HG02884 (cell line): ENCODE measurements at regions not wholly inside any gene's neighbourhood (a gene's known extent, or its start where the extent isn't known, plus 50 kb on each side); places are given as distances from the start of the nearest gene placed in this dataset.

ENCODE experiments used
- ATAC-seq: cut with Tn5 transposase; IDR thresholded peaks from one replicate; pipeline ENCODE4 v1.9.1; 2021; ENCODE audit warnings: mild to moderate bottlenecking, moderate library complexity; ENCODE audit not compliant: unreplicated experiment

DNA sequence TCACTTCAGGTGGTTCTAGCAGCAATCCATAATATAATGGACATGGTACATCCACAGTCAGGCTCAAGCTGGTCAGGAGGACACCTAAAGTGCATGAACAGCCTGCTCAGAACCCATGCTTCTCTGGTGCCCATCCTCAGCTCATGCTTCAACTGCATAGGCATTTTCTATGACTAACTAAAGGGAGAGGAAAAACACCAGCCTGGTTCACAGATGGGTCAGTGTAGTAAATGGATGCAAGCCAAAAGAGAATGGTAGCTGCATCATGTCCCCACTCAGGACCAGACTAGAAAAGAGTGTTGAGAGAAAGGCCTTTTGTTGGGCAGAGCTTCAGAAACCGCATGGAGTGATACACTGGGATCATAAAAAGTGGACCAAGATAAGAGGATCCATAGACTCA lies 556.6 kb downstream of the TLE1 start:
- ATAC-seq, result no peak

DNA sequence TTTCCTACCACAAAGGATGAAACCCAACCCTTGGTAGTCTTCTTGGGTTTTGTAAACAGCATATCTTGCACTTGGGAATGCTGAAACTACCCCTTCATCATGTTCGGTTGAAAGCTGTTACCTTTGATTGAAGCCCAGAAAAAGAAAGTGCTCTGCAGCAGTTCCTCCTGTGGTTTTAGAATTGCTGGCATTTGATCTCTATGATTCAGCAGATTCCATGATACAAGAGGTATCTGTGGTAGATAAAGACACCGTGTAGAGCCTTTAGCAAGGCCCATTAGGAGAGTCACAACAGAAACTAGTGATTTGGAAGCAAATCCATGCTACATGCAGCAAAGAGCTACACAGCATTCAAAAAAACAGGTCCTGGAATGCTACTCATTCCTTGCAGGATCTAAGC lies 557.0 kb downstream of the TLE1 start:
- ATAC-seq, result no peak

DNA sequence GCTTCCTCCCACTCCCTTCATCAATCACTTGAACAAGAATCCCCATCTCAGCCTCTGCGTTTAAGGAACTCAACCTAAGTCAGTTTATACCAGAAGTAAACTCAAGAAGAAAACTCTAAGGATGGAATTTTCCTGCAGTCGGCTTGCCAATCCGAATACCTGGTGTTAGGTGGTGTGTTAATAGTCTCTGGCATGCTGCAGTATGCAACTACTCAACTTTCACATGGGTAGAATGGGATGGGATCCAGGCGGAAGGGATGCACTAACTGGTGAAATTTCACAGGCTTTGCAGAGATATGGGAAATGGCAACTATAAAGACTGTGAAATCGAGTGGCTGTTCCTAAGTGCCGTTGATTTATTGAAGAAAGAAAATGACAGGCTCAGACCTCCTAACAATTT lies 560.6 kb downstream of the TLE1 start:
- no peak for ATAC-seq

DNA sequence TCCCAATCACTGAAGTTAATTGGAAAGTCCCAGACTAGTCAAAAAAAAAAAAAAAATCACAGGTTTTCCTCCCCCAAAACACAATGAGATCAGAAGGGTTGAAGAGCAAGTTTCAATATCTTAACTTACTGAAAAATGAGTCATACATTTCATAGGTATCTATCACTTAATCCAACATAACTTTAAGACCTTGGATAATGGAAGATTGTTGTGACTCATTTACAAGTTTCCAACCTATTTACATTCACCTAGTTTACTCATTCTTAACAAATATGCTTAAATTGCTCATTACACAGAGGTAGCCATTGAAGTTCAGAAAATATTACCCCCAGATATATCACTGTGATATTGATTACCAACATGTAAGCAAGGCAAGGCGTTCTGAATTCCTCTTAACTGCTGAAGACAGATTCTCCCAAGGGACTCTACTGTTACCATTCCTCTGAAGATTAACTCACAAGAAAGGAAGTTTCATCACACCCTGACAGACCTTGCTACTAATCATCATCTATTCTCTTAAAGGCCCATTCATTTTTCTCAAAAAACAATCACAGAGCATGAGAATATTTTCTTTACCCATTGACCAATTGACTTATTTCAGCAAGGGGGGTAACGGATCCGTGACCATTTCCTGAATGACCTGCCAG lies 563.8 kb downstream of the TLE1 start:
- ATAC-seq, result no peak

DNA sequence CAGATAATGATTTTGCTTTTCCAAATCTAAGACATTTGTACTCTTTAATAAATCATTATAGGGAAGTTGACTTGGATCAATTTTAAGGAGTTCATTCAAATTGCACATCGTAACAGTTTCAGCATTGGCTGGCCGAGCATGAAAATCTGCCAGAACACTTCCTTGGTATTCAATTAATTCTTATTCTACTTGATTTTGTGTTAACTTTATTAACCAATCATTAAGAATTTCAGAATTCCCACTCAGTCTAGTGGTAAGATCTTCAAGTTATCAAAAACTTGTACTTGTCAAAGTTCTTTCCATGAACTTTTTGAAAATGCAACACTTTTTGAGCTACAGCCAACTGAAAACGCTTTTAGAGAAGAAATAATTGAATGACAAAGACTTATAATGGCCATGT lies 565.8 kb downstream of the TLE1 start:
- ATAC-seq, result no peak

DNA sequence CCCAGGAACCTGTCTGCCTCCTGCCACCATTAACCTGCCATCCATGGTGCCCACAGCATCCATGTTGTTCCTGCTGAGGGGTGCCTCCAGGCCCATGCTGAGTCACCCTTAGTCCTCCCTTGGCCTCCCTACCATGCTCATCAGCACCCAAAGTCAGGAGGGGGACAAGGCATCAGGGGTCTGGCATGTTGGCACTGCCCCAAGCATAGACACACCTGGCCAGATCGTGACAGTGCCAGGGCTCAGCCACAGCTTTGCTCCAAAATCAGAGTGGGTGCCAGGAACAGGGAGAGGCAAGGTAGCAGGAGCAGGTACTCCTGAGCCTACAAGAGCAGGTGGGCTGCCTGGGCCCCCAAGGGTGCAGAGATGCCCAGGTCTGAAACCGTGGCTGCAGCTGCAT lies 566.6 kb downstream of the TLE1 start:
- no peak for ATAC-seq

DNA sequence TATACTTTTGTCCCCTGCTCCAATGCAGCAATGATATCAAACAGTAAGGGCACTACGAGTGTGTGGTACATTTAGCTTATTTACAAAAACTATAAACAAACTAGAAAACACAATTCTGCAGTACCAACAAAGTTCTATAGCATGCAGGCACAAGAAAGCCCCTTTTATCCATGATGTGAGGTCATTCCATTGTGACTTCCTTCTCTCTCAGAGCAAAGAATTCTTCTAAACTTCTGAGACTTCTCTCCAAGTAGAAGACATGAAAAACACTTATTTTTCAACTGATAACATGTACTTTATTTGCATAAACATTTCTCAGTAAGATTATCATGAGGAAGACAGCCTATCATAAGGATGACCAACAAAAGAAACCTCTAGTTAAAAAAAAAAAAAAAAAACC lies 569.8 kb downstream of the TLE1 start:
- ATAC-seq, result no peak

DNA sequence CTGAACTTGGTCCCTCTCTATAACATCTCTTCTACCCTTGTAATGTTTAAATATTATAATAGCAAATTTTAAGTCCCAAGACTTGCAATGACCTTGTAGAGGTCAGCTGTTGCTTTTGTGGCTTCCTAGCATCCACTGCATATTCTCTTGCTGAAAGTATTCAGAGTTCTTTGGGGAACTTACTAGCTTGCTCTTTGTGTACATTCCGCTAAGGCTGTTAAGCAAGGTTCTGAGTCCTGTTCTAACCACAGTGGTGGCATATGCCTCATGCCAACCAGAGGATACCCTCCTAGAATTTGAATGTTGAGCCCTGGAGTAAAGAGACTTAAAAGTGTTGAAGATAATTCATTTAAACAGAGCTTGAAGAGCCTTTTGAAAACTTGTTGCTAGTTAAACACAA lies 570.9 kb downstream of the TLE1 start:
- ATAC-seq, result no peak

DNA sequence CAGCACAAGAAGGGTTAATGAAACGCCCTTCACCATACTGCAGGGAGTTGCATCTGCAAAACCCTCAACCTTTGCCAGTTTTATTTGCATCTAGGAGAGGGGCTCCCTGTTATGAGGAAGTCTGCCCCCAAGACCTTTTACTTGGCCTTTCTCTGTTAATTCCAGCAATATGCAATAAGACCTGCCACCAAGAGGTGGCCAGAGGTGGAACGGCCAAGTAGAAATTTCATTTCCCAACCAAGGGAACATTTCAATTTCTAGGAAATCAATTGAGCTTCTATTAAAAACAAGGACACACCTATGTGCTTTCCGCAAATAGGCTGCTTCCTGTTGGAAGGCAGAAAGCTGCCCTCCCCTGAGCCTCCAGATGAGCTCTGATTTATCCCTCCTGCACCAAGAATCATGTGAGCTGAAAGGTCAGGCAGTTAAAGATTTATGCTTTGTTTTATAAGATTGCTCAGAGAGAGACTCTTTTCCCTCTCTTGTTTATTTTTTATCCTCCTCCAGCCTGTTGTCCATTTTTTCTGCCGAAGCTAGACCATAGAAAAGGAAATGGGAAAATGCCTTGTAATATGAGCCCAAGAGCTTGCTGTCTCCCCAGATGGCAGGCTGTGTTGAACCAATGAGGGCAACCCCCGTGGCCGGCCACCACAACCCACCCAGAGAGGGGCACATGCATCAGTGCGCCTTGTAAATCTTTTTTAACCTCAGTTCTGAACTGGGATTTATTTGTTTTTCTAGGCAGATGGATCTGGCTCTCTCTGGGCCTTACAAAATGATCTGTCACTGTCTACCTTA lies 572.8 kb downstream of the TLE1 start:
- ATAC-seq, result no peak

DNA sequence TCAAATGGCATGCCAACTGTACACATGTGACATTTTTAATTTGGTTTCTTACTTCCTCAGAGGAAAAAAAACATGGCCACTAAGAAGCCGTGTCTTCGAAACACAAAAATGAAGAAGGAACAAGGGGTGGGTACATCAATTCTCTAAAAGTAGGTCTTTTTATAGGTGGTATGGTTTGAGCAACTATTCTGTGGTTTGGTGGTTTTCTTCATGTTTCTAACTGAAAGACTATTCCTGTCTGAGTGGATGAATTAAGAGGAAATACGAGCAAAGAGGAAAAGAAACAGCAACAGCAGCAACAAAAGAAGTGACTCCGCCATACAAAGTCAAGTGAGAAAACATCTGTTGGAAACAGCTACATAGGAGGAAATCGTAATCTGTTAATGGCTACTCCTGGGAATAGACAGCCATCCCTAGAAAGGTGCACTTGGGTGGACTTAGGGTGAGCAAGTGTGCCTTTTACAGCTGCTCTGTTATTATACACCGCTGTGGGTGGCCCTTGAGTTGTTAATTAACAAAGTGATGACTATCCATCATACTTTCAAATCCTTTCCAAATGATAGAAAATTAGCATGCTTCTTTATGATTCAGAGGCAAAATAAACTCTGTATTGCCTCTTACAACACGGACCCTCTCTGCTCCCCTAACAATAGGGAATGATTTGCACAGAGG lies 575.8 kb downstream of the TLE1 start:
- ATAC-seq, result no peak

DNA sequence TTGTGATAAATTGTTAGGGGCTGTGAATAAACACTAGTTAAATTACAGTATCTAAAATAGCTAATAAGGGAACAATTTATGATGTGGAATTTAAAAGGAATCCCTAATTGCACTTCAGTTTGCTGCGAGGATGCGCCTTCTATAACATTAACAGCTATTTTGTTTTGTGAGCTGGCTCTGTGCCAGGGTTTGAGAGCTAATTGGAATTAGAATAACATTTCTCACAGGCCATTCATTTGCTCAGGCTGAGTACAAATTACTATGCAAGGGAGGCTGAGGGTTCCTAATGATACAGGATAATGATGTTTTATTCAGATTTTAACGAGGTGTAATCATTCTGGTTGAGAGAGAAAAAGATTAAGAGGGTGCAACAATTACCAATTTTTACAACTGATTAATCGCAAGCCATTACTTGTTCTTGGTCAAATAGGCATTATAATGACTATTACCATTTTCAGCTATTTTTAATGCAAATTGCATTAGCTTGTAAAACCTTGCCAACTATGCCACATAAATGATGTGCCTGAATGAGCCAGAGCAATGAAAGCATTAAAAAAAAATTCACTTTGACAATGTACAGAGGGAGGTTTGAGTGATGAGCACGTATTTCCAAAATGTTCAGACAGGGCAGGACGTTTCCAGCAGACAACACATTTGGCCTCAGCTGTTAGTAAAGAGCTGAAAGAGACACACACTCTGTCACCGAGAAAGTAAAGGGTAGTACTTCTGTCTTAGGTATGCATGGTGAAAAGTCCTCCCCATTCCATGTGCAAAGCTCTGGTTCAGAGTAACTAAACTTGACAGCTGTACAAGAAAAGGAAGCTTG lies 576.5 kb downstream of the TLE1 start:
- ATAC-seq, result no peak

DNA sequence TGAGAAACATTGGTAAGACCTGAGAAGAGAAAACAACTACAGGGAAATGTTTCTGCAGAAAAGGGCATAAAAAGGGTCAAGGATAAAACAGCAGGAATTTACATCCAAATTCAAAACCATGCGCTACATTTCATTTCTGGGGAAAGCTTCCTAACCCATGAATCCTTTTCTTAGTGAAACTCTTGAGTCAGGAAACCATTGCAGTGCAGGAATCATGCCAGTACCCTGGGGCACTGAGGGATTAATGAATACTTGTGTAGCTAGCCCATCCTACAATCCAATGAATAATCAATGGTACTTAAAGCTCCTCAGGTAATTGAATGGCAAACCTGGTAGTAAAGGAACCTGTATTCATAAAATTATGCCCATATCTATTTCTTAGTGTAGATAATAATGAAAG lies 580.5 kb downstream of the TLE1 start:
- ATAC-seq, result no peak

DNA sequence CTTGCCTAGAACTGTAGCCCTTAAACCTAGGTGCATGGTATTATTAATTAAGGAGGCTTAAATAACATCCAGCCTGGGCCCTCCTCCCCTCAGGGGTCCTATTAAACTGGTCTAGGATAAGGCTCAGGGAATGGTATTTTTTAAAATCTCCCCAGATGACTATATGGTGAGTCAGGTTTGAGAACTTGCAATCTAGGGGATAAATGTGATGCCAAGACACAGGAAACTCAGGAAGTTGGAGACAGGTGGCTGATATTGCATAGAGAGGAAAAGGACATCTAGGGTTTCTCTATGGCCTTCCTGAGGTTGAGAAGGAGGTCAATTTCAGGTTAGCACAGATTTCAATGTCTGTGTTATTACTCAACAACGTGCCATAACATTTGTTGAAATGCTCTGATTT lies 581.0 kb downstream of the TLE1 start:
- ATAC-seq, result no peak

DNA sequence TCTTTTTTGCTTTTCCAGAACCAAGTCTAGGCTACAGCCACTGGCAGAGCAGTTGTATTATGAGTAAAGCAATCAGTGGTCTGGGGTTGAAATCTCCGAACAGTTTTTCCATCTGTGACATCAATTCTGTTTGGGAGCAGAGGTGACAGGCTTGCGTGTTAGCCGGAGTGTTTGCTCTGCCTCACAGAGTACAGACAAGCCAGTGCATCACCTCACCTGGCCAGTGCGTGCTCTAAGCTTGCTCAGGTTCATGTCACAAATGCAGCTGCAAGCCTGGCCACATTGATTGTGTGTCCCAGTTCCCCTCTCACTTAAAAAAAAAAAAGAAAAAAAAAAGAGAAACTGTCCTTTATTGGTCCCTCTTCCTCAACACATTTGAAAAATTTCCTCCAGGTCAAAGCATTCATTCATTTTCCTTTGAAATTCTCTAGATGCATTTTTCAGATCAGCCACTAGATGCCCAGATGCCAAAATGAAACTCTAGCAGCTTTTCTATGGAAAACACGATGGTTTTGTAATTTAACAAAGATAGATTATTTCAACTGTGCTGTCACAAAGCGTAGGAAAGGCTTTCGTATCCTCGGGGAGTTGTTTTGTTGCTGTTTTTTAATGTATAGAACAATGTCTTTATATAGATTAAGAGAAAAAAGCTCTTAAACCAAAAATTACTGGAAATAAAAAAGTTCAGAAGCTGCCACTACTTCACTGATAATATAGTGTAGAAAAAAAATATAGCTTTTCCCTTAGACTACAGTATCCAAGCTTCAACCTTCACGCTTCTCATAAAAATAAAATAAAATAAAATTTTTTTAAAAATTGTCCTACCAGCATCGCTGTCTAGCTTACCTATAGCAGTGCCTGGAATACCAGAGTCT lies 585.5 kb downstream of the TLE1 start:
- ATAC-seq, result no peak

DNA sequence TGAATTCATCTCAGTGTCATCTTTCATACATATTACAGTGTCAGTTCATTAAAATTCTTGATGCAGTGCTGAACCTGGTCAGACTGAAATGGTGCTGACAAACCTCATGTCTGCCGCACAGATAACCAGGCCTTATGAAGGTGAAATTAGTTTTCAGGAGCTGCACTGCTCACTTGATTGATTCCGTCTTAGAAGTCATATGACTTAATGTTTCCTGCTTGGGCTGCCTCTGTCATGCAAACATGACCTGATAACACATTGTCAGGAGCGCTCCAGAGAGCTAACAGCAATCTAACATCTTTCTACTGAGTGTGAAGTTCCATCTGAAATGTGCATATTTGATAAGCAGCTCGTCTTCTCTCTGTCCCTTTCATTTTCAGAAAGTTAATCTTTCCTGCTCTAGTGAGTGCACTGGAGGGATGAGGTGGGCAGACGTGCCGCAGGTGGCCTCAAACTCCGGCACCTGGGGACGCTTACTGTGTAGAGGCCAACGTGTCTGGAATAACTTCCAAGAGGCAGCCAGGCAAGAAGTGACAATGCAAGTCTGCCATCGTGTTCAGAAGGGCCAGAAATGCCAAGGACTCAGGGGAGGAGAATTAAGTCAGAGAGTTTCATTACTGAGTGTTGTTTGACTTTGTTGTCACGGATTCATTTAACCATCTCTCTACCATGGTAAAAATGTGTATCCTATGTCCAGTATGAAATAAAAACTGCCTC lies 592.1 kb downstream of the TLE1 start:
- no peak for ATAC-seq

DNA sequence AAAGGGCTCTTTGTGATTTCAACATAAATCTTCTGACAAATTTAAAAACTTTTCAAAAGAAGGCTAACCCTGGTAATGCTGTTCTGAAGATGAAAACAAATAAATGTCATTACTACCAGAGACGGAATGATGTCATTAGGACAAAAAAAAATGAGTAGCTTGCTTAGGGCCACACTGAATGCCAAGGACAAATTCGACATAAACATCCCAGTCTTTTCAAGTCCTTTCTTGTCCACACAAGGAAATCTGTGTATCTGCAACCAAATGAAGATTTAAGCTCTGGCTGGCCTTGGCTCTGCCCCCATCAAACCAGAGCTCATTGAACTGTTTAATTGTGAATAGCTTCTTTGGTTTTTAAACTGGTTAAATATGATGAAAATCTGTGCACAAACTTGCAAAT lies 592.7 kb downstream of the TLE1 start:
- ATAC-seq, result no peak

DNA sequence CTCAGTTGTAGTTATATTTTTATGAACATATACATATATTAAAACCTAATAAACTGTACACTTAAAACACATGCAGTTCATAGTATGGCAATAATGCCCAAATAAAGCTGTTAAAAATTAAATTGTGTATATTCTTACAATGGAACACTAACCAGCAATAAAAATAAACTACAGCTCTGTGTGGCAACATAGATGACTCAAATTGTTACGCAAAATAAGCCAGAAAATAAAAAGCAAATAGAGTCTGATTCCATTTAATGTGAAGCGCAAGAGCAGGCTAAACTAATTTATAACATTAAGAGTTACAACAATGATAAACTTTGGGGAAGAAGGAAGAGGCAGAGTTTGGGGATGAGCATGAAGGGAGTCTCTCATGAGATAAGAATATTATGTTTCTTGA lies 597.3 kb downstream of the TLE1 start:
- ATAC-seq, result no peak

DNA sequence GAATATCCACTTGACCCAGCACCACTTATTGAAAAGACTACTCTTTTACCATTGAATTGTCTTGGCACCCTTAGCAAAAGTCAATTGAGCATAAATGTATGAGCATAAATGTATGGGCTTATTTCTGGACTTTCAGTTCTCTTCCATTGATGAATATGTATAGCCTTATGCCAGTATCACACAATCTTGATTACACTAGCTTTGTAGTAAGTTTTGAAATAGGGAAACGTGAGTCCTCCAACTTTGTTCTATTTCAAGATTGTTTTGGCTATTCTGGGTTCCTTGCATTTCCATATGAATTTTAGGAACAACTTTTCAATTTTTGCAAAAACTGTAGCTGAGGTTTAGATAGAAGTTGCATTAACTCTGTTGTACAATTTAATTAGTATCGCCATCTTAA lies 601.0 kb downstream of the TLE1 start:
- ATAC-seq, result no peak

DNA sequence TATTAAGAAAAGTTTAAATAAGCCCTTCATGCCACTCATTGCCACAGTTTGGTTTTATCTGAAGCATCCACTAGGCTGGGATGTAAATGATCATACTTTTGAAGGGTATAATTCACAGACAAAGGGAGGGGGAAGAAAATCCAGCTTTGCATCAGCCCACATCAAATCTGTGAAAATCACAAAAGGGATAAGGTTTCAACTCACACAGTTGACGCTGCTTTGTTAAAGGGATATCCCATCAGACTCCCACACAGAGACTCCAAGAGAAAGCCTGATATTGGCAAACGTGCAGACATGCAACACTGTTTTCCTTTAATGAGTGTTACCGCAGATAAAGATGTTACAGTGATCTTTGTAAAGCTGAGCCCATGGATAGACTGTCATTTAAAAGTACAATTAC lies 602.9 kb downstream of the TLE1 start:
- no peak for ATAC-seq
